ENCODE measurements at regions not wholly inside any gene's neighbourhood (a gene's known extent, or its start where the extent isn't known, plus 50 kb on each side); places are given as distances from the start of the nearest gene placed in this dataset.

DNA sequence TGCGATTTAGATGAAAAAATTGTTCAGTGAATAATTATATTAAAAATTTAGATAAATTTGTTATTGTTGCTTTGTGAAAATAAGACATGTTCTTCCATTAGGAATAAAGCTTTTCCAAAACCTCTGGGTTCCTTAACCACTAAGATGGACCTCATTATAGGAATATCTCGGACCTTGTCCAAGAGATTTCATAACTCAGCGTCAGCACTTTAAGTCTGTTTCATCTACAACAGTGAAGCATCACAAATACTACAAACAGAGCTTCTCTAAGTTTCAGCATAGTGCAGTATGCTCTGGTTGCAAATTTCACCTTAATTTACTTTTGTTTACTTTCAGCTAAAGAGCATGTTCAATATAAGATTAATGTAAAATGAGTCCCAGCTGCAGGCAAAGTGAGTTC lies 150.3 kb downstream of the UBE2E3 start:
- Histone ChIP-seq H3K4me3 (ENCODE audit: low read depth in 1 of 3, low read length in 3 of 3) (no peak overlapping the region), H3K27me3 (ENCODE audit: control insufficient read depth in 4 of 4, insufficient read depth in 4 of 4, low read length in 3 of 4) (no peaks in the 10 kb centered on the region), H3K4me1 (ENCODE audit: control insufficient read depth in 4 of 4, insufficient read depth in 4 of 4, low read length in 3 of 4) (no peaks in the 10 kb centered on the region), H3K27ac (ENCODE audit: low read depth in 1 of 2, low read length in 2 of 2) (no peak overlapping the region), H3K9ac (ENCODE audit: low read depth in 1 of 2, low read length in 2 of 2) (no peak overlapping the region), H3K9me3 (ENCODE audit: control insufficient read depth in 4 of 4, low read length in 3 of 4) (no peaks in the 10 kb centered on the region), H3K36me3 (ENCODE audit: control insufficient read depth in 4 of 4, insufficient read depth in 3 of 4, low read depth in 1 of 4, low read length in 3 of 4) (no peaks in the 10 kb centered on the region)
- no peak for DNase-seq (ENCODE audit: low spot score)
- 71% methylated on average over 3 of the region's 3 CpGs for WGBS
- TF ChIP-seq RXRA (IDR thresholded peaks at IDR 0.05) (no peak), RAD21 (IDR thresholded peaks at IDR 0.05) (no peak), FOXA1 (IDR thresholded peaks at IDR 0.05) (no peak), HNF4G (IDR thresholded peaks at IDR 0.05) (no peak), FOXA2 (IDR thresholded peaks at IDR 0.05) (no peak), NR2F2 (IDR thresholded peaks at IDR 0.05) (no peak), YY1 (IDR thresholded peaks at IDR 0.05) (no peak), JUND (IDR thresholded peaks at IDR 0.05) (no peak), HNF4A (conservative IDR thresholded peaks at IDR 0.05) (no peak), SP1 (IDR thresholded peaks at IDR 0.05) (no peak), TAF1 (conservative IDR thresholded peaks at IDR 0.05) (no peak), GABPA (IDR thresholded peaks at IDR 0.05 in 1 of 2, conservative IDR thresholded peaks at IDR 0.05 in 1 of 2) (no peak)
- TF ChIP-seq, protein P1, sequence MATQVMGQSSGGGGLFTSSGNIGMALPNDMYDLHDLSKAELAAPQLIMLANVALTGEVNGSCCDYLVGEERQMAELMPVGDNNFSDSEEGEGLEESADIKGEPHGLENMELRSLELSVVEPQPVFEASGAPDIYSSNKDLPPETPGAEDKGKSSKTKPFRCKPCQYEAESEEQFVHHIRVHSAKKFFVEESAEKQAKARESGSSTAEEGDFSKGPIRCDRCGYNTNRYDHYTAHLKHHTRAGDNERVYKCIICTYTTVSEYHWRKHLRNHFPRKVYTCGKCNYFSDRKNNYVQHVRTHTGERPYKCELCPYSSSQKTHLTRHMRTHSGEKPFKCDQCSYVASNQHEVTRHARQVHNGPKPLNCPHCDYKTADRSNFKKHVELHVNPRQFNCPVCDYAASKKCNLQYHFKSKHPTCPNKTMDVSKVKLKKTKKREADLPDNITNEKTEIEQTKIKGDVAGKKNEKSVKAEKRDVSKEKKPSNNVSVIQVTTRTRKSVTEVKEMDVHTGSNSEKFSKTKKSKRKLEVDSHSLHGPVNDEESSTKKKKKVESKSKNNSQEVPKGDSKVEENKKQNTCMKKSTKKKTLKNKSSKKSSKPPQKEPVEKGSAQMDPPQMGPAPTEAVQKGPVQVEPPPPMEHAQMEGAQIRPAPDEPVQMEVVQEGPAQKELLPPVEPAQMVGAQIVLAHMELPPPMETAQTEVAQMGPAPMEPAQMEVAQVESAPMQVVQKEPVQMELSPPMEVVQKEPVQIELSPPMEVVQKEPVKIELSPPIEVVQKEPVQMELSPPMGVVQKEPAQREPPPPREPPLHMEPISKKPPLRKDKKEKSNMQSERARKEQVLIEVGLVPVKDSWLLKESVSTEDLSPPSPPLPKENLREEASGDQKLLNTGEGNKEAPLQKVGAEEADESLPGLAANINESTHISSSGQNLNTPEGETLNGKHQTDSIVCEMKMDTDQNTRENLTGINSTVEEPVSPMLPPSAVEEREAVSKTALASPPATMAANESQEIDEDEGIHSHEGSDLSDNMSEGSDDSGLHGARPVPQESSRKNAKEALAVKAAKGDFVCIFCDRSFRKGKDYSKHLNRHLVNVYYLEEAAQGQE (IDR thresholded peaks at IDR 0.05): no peak
- TF ChIP-seq, protein P2, sequence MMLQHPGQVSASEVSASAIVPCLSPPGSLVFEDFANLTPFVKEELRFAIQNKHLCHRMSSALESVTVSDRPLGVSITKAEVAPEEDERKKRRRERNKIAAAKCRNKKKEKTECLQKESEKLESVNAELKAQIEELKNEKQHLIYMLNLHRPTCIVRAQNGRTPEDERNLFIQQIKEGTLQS (IDR thresholded peaks at IDR 0.05): no peak
- TF ChIP-seq, protein P3, sequence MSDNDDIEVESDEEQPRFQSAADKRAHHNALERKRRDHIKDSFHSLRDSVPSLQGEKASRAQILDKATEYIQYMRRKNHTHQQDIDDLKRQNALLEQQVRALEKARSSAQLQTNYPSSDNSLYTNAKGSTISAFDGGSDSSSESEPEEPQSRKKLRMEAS (IDR thresholded peaks at IDR 0.05): no peak
- TF ChIP-seq, protein P4, sequence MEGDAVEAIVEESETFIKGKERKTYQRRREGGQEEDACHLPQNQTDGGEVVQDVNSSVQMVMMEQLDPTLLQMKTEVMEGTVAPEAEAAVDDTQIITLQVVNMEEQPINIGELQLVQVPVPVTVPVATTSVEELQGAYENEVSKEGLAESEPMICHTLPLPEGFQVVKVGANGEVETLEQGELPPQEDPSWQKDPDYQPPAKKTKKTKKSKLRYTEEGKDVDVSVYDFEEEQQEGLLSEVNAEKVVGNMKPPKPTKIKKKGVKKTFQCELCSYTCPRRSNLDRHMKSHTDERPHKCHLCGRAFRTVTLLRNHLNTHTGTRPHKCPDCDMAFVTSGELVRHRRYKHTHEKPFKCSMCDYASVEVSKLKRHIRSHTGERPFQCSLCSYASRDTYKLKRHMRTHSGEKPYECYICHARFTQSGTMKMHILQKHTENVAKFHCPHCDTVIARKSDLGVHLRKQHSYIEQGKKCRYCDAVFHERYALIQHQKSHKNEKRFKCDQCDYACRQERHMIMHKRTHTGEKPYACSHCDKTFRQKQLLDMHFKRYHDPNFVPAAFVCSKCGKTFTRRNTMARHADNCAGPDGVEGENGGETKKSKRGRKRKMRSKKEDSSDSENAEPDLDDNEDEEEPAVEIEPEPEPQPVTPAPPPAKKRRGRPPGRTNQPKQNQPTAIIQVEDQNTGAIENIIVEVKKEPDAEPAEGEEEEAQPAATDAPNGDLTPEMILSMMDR (IDR thresholded peaks at IDR 0.05; ENCODE audit: low read depth, low read length, missing input control): no peak
- TF ChIP-seq, protein P5, sequence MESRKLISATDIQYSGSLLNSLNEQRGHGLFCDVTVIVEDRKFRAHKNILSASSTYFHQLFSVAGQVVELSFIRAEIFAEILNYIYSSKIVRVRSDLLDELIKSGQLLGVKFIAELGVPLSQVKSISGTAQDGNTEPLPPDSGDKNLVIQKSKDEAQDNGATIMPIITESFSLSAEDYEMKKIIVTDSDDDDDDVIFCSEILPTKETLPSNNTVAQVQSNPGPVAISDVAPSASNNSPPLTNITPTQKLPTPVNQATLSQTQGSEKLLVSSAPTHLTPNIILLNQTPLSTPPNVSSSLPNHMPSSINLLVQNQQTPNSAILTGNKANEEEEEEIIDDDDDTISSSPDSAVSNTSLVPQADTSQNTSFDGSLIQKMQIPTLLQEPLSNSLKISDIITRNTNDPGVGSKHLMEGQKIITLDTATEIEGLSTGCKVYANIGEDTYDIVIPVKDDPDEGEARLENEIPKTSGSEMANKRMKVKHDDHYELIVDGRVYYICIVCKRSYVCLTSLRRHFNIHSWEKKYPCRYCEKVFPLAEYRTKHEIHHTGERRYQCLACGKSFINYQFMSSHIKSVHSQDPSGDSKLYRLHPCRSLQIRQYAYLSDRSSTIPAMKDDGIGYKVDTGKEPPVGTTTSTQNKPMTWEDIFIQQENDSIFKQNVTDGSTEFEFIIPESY (IDR thresholded peaks at IDR 0.05): no peak

DNA sequence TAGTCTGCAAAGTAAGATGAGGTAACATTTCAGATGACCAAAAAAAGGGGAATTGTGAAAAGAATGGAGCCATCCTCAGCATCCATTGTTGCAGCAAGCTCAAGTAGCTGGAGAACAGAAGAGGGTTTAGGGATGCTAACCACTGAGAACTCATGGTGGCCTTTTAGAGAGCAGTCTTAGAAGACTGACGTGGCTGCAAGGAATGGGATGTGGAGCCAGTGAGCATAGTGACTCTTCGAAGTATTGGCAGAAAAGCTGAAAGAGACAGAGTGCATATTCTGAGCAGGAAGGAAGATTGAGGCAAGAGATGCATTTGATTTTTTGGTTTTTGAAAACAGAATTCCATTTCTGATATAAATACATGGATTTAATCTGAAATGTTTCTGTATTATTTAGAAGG lies 151.2 kb downstream of the UBE2E3 start:
- Histone ChIP-seq H3K36me3 (ENCODE audit: control insufficient read depth in 4 of 4, insufficient read depth in 3 of 4, low read depth in 1 of 4, low read length in 3 of 4) (no peaks in the 10 kb centered on the region), H3K9me3 (ENCODE audit: control insufficient read depth in 4 of 4, low read length in 3 of 4) (no peaks in the 10 kb centered on the region), H3K4me3 (ENCODE audit: low read depth in 1 of 3, low read length in 3 of 3) (no peak overlapping the region), H3K4me1 (ENCODE audit: control insufficient read depth in 4 of 4, insufficient read depth in 4 of 4, low read length in 3 of 4) (no peaks in the 10 kb centered on the region), H3K27ac (ENCODE audit: low read depth in 1 of 2, low read length in 2 of 2) (no peak overlapping the region), H3K27me3 (ENCODE audit: control insufficient read depth in 4 of 4, insufficient read depth in 4 of 4, low read length in 3 of 4) (no peaks in the 10 kb centered on the region), H3K9ac (ENCODE audit: low read depth in 1 of 2, low read length in 2 of 2) (no peak overlapping the region)
- DNase-seq (ENCODE audit: low spot score): no peak
- WGBS: 64% methylated on average over 2 of the region's 2 CpGs
- TF ChIP-seq TAF1 (conservative IDR thresholded peaks at IDR 0.05) (no peak), NR2F2 (IDR thresholded peaks at IDR 0.05) (no peak), EGR1 (IDR thresholded peaks at IDR 0.05; ENCODE audit: low read depth in 2 of 2) (no peak), FOXA2 (IDR thresholded peaks at IDR 0.05) (no peak), SP1 (IDR thresholded peaks at IDR 0.05) (no peak), GABPA (IDR thresholded peaks at IDR 0.05 in 1 of 2, conservative IDR thresholded peaks at IDR 0.05 in 1 of 2) (no peak), YY1 (IDR thresholded peaks at IDR 0.05) (no peak), HNF4G (IDR thresholded peaks at IDR 0.05) (no peak)
- TF ChIP-seq, protein P4 (IDR thresholded peaks at IDR 0.05; ENCODE audit: low read depth, low read length, missing input control): no peak
- TF ChIP-seq, protein P5 (IDR thresholded peaks at IDR 0.05): no peak
- TF ChIP-seq, protein P3 (IDR thresholded peaks at IDR 0.05): no peak
- TF ChIP-seq, protein P2 (IDR thresholded peaks at IDR 0.05): no peak
